GM18499 (cell line): ENCODE measurements at regions not wholly inside any gene's neighbourhood (a gene's known extent, or its start where the extent isn't known, plus 50 kb on each side); places are given as distances from the start of the nearest gene placed in this dataset.
"Not testable (repeated sequence)": the region's sequence is repeated elsewhere in the genome, so short reads cannot be mapped to it uniquely, and the experiment has no call there.

Experiments used
- ATAC-seq: cut with Tn5 transposase; IDR thresholded peaks from one replicate; pipeline ENCODE4 v1.9.1; 2021; ENCODE audit warnings: moderate number of reproducible peaks; ENCODE audit not compliant: insufficient read depth, unreplicated experiment

DNA sequence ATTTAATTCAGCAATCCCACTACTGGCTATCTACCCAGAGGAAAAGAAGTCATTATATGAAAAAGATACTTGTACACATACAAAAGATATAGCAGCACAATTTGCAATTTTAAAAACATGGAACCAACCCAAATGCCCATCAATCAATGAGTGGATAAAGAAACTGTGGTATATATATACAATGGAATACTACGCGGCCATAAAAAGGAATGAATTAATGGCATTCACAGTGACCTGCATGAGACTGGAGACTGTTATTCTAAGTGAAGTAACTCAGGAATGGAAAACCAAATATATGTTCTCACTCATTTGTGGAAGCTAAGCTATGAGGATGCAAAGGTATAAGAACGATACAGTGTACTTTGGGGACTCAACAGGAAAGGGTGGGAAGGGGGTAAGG is 102.8 kb upstream of the KCNMA1 start:
- ATAC-seq: not testable (repeated sequence)

DNA sequence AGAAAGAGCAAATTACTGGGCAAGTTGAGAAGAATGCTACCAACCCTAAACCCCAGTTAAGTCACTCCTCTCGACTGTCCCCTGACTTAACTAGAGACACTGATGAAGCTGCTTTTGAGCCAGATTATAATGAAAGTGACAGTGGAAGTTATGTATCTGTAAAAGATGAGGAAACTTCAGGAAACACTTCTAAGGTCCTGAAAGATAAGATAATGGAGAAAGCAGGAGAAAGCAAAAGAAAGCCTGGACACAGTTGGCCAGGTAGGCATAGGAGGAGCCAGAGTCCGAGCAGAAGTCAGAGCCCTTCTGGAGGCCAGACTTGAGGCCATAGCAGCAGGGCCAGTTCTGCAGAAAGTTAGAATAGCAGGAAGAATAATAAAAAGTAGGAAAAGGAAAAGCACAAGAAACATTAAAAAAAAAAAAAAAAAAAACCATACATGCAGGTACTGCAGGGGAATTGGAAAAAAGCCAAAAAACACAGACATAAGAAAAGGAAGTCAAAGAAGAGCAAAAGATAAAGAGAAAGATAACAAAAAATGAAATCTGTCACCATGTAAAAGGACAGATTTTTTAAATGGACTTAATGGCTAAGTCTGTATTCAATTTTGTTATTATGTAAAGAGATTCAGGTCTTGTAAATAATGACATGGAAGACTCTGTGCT is 101.0 kb upstream of the KCNMA1 start:
- ATAC-seq: no peak

DNA sequence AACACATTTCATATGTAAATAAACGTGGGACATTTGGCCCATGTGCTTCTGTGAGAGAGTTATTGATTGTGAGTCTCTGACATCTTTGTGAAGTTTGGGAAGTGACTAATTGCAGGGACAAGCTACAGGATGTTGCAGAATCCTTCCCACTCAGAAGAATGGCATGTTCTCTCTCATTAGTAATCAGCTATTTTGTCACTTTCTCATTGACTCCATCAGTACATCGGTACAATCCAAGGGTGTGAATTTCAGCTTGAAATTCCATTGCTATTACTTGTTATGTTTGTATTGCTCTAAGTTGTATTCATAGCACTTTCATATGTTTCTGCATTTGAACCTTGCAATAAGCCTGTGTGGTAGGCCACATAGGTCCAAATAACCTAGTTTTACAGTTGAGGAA is 100.0 kb upstream of the KCNMA1 start:
- ATAC-seq: no peak

DNA sequence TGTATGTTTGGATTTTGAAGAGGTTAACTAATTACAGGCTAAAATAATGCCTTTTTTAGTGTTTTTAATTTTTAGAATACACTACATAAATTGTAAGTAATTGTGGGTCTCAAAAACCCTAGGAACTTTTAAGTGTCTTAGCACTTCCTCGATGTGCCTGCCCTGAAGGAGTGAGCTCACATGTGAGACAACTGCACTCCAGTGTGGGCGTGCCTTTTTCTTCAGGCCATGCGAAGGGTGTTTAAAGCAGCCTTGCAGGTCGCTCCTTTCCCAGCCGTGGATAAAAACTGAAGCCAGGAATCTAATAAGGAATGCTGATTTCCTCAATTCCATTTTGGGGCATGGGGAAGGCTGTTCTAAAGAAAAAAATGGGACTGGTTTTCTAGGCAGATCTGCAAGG is 97.5 kb upstream of the KCNMA1 start:
- not testable (repeated sequence) for ATAC-seq

DNA sequence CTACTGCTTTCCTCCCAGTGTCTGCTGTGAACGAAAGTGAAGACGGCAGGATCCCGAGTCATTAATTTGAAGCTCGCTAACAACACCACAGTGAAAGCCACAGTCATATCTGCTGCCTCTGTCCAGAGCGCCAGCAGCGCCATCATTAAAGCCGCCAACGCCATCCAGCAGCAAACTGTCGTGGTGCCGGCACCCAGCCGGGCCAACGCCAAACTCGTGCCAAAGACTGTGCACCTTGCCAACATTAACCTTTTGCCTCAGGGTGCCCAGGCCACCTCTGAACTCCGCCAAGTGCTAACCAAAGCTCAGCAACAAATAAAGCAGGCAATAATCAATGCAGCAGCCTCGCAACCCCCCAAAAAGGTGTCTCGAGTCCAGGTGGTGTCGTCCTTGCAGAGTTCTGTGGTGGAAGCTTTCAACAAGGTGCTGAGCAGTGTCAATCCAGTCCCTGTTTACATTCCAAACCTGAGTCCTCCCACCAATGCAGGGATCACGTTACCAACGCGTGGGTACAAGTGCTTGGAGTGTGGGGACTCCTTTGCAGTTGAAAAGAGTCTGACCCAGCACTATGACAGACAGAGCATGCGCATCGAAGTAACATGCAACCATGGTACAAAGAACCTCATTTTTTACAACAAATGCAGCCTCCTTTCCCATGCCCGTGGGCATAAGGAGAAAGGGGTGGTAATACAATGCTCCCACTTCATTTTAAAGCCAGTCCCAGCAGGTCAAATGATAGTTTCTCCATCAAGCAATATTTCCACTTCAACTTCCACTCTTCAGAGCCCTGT is 94.8 kb upstream of the KCNMA1 start:
- no peak for ATAC-seq

DNA sequence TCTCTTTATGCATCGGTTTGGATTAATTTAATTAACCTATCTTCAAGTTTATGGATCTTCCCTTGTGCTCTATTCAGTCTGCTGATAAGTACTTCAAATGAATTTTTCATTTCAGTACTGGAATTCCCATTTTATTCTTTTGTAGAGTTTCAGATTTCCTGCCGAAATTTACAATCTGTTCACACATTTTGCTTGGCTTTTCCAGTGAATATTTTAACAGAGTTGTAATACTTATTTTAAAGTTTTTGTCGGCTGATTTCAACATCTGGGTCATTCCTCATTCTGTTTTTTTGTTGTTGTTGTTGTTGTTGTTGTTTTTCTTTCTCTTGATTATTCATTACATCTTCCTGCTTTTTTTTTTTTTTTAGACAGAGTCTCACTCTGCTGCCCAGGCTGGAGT is 89.9 kb upstream of the KCNMA1 start:
- no peak for ATAC-seq

DNA sequence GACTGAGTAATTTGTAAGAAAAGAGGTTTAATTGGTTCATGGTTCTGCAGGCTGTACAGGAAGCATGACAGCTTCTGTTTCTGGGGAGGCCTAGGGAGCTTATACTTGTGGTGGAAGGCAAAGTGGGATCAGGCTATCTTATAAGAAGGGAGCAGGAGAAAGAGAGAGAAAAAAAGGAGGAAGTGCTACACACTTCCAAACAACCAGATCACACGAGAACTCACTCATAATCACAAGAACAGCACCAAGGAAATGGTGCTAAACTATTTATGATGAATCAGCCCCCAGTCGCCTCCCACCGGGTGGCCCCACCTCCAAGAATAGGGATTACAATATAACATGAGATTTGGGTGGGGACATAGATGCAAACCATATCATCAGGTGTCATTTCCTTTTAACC is 89.1 kb upstream of the KCNMA1 start:
- no peak for ATAC-seq

DNA sequence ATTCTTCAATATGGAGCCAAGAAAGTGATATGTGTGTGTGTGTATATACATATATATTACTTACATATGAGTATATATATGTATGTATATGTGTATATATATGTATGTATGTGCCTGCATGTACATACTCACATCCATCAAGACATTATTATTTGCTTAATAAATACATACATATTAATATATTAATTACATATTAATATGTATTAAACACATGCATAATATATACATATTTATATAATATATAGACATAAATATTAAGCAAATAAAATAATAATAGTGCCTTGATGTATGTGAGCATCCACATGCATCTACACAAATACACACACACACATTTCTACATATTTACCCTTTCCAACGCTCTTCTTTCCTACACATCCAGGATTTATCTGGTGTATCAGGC is 88.7 kb upstream of the KCNMA1 start:
- no peak for ATAC-seq

DNA sequence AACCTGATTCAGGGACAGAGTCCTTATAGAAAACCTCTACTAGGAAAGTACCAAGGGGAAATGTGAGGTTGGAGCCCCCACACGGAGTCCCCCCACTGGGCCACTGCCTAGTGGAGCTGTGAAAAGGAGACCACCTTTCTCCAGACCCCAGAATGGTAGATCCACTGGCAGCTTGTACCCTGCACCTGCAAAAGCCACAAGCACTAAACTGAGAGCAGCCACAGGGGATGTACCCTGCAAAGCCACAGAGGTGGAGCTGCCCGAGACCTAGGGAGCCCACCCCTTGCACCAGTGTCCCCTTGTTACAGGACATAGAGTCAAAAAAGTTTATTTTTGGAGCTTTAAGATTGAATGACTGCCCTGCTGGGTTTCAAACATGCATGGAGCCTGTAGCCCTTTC is 87.2 kb upstream of the KCNMA1 start:
- no peak for ATAC-seq

DNA sequence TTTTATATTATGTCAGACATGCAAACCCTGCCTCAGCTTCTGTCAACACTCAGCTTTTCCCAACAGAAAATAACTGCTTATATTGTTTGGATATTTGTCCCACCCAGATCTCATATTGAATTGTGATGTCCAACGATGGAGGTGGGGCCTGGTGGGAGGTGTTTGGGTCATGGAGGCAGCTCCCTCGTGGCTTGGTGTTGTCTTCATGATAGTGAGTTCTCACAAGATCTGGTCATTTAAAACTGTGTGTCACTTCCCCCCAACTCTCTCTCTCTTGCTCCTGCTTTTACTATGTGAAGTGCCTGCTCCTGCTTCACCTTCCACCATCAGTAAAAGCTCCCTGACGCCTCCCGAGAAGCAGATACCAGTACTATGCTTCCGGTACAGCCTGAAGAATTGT is 85.8 kb upstream of the KCNMA1 start:
- ATAC-seq: no peak

DNA sequence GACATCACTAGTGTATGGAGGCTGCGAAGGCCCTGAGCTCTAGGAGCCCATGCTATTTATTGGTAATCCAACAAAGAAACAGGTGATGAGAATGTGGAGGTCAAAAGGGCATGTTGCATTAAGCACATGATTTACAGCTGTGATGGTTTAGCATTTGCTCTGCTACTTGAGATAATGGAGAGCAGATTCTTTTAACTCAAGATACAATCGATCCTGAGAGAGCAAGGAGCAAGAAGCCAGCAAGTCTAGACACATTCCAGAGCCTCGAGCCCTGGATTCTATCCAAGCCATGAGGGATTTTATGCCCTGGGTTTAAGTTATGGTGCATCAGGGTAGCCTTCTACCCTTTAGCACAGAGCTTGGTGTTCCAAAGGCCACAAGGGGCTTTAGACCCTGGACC is 85.3 kb upstream of the KCNMA1 start:
- not testable (repeated sequence) for ATAC-seq

DNA sequence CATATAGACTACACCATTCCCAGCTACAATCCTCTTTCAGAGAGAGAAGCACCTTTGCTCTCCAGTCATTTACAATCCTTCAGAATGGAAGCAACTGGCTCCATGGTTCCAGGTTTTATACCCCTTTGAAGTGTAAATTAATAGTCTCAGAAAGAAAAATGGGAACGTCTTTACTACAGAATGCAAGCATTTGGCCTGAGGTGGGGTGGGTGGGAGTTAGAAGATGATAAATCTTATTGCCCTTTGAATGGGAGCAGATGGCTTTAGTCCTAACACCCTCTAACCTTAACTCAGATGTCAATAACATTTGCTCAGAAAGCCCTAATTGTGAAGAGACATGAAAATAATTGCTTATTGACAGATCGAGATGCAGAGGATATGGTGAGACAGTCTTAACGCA is 84.2 kb upstream of the KCNMA1 start:
- ATAC-seq: no peak

DNA sequence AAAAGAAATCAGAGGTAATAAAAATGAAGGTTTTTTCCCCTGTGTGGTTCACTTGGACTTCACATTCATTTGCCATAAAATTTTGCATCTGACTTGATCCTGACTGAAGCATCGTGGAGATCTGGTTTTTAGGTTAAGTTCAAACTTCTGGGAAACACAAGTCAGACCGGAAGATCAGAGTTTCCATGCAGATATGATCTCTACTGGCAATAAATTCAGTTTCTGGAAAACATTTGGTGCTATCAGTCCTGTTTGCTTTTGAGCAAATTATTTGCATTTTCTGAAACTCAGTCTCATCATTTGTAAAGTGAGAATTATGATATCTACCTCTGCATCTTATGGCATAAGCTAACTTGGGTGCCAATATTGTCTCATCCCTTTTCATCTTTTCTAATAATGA is 81.3 kb upstream of the KCNMA1 start:
- no peak for ATAC-seq

DNA sequence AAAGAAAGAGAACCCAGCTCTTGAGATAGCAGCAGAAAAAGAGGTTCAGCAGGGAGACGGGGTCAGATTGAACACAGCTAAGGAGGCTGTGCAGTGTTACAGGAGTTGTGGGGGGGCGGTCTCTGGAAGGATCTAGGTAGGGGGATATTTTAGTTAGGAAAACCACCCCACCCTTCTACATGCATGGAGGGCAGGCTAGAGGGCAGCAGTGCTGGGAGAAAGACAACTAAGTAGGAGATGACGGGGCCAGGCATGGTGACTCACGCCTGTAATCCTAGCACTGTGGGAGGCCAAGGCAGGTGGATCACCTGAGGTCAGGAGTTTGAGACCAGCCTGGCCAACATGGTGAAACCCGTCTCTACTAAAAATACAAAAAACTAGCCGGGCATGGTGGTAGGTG is 80.7 kb upstream of the KCNMA1 start:
- ATAC-seq: not testable (repeated sequence)

DNA sequence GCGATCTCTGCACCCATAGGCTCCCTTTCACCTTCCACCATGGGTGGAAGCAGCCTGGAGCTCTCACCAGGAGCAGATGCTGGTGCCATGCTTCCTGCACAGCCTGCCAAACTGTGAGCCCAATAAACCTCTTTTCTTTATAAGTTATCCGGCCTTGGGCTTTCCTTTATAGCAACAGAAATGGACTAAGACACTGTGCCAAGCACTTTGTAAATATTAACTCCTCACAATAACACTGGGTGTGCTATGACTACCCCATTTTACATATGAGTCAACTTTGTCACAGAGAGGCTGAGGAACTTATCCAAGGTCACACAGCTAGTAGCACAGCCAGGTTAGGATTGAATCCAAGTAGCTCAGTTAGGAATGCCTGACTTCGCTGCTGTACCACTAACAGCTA is 79.7 kb upstream of the KCNMA1 start:
- no peak for ATAC-seq

DNA sequence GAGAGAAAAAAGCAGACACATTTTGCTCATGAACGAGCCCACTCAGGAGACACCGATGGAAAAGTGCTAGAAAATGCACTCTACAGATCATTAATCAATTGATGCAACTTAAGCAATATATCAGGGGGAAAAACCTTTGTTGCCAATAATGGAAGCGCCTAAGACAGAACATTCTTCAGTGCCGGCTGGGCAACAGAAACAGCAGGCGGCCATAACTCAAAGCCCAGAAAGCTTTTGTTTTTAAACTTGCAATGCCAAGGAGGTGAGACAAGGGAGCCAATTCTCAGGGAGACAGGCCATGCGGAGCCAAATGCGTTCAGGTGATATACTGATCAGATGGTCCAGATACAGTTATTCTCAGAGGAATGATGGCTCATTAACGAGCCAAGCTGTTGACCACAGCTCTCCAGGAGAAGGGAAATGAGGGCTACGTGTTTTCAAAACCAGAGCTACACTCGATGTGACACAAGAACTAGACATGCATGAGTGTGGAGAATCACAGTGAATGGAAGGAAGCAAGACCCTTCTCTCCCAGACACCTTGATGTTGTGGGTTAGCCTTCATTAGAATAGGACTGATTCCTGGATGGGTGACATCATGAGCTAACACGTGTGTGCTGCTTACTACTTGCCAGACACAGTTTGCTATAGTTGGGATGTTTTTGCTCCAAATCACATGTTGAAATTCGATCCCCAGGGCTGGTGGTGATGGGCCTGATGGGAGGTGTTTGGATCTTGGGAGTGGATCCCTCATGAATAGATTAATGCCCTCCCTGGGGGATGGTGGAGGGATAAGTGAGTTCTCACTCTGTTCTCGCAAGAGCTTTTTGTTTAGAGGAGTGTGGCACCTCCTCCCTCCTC is 79.1 kb upstream of the KCNMA1 start:
- no peak for ATAC-seq

DNA sequence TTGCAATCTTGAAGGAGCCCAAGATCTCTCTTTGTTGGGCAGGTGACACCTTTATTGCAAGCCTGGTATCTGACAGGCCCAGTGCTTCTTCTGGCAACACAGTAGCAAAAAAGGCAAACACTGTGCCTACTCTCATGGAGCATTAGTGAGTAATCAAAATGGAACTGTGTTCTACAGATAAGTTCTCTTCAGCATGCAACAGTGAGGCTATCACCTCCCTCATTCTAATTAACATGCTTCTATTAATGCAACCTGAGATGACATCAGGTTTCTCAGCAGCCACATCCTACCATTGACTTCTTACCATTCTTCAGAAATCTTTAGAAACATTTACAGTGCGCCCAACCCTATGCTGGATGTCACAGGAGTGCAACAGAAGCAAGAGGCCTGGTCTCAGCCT is 77.9 kb upstream of the KCNMA1 start:
- ATAC-seq: no peak

DNA sequence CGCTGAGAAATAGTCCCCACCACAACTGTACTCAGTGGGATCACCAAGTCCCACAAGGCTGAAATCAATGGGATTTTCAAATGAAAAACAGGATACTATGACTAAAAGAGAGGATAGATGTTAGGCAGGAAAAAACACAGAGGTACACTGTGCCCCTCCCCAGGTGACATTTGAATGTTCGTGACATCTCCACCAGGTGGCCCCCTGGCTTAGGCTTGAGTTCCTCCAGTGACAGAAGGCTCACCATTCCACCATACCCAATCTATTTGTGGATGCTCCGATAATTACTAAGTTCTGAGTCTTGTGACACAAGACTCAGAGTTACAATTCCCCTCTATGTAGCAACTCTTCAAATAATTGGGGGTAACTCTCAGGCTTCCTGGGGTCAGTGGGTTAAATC is 77.5 kb upstream of the KCNMA1 start:
- ATAC-seq: no peak

DNA sequence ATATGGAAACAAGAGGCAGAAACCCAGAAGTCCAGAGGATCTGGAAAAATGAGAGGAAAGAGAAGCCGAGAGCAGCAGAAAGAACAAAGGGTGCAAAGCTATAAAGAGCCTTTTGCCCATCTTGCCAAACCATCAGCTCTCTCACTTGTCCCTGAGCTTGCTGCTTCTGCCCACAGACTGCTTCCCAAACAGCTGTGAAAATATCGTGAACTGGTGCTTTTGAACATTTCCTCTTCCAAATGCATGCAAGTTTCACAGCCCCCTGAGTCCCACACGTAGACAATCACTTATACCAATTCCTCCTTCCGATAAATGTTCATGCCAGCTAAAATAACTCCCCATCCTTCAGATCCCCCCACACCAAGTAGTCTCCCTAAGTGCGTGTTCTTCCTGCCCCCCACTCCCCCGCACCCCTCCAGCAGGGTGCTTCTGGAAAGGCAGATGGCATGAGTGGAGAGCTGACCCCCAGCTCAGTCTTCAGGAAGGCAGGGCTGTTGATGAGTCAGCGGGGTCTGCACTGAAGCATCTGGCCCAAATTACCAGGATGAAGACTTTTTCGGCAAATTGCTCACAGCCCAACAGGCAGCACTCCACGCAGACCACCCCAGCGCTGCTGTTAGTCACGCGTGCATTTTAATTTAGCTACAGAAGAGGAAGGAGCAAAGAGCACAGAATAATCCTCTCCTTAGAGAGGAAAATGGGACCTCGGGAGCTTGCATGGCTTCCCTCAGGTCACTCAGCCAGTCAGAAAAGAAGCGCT is 76.1 kb upstream of the KCNMA1 start:
- no peak for ATAC-seq

DNA sequence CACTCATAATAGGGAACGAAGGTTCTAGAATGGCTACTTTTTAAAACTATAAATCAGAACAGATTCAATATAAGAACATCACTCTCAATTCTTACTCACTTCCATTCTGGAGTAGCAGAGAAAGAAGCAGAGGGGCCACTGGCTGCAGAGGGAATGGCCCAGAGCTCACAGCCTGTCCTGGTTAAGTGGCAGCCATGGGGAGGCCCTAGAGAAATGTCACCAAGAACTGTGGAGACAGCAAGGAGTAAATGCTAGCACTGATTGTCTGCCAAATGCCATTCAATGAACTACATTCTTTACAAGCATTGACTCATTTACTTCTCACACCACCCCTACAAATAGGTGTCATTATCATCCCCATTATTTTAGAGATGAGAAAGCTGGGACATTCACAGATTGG is 74.6 kb upstream of the KCNMA1 start:
- no peak for ATAC-seq

DNA sequence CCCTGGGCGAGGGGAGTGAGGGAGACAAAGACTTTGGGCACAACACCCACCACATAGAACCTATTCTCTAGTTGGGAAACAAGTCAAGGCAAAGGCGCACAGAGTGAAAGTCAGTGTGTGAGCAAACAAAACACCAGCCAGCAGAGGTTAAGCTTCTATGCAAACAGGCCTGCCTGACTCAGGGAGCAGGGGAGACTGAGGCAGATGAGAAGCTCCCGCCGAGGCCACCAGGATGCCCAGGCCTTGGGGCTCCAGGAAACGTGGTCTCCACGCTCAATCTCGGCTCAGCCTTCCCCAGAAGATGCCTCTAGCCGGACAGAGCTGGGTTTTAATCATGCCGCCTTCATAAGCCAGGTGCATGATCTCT is 74.1 kb upstream of the KCNMA1 start:
- no peak for ATAC-seq
